Uterus (tissue), 3 donors: ENCODE measurements at regions not wholly inside any gene's neighbourhood (a gene's known extent, or its start where the extent isn't known, plus 50 kb on each side); places are given as distances from the start of the nearest gene placed in this dataset.

ENCODE experiments used
- DNase-seq, 2 donors: peaks; one replicate each; pipeline ENCODE4 v3.0.0-alpha.2; 2019 to 2020
- H3K27ac ChIP-seq, 2 donors: fragments of 200-600 bp; sonication (generic); 1 replicate in 1 of 2; 2 replicates in 1 of 2; pipeline ENCODE4 v1.5.1; 2016 to 2018
- H3K27me3 ChIP-seq, 2 donors: fragments of 200-600 bp; sonication (generic); one replicate each; pipeline ENCODE4 v1.5.1; 2018 to 2019; ENCODE audit warnings: control low read depth in 1 of 2
- H3K36me3 ChIP-seq, 2 donors: fragments of 200-600 bp; sonication (generic); one replicate each; pipeline ENCODE4 v1.5.1; 2019; ENCODE audit warnings: control low read depth in 1 of 2
- H3K4me1 ChIP-seq, 2 donors: fragments of 200-600 bp; sonication (generic); one replicate each; pipeline ENCODE4 v1.5.1; 2018 to 2019; ENCODE audit warnings: control low read depth in 1 of 2
- H3K4me3 ChIP-seq, 2 donors: fragments of 200-600 bp; sonication (generic); 1 replicate in 1 of 2; 2 replicates in 1 of 2; pipeline ENCODE4 v1.5.1; 2018 to 2019; ENCODE audit warnings: mild to moderate bottlenecking in 1 of 2
- H3K9me3 ChIP-seq, 2 donors: fragments of 200-600 bp; sonication (generic); one replicate each; pipeline ENCODE4 v1.5.1; 2019; ENCODE audit warnings: control low read depth in 1 of 2
- CTCF ChIP-seq, 4 experiments: fragments of 200-600 bp in 2 of 4; fragments of 450-650 bp in 2 of 4; sonication (generic) in 2 of 4; IDR thresholded peaks; one replicate each; pipeline ENCODE4 v1.5.1; 2016 to 2019; ENCODE audit warnings: antibody characterized with exemption in 4 of 4, mild to moderate bottlenecking in 2 of 4, moderate library complexity in 1 of 4
- POLR2A ChIP-seq, 2 donors: fragments of 450-650 bp; IDR thresholded peaks; one replicate each; pipeline ENCODE4 v1.6.1; 2016; ENCODE audit warnings: antibody characterized with exemption in 2 of 2, mild to moderate bottlenecking in 1 of 2, moderate library complexity in 1 of 2
- intact Hi-C: fragments of 100-400 bp; cut with DNase I; formaldehyde crosslinking; loops from one replicate; pipeline ENCODE4 v1.15.1; 2023; ENCODE audit warnings: low total_unique reads
- donor health status: DM: yes; HTN: yes; CAD: no.

GRCh38 chr6:106730264-106730663, 100.9 kb downstream of the QRSL1 start:
- no peak overlapping the region for H3K27ac ChIP-seq
- DNase-seq = no peak
- H3K9me3 ChIP-seq = no peaks in the 10 kb centered on the region
- intact Hi-C loops = no loop called here
- no peak for TF ChIP-seq POLR2A (IDR thresholded peaks at IDR 0.05)
- TF ChIP-seq CTCF (IDR thresholded peaks at IDR 0.05) = no peak
- no peak overlapping the region for H3K4me3 ChIP-seq
- no peaks in the 10 kb centered on the region for H3K36me3 ChIP-seq
- H3K27me3 ChIP-seq = no peaks in the 10 kb centered on the region
- no peaks in the 10 kb centered on the region for H3K4me1 ChIP-seq

GRCh38 chr6:106729841-106730240, 100.5 kb downstream of the QRSL1 start:
- Histone ChIP-seq H3K36me3 (no peaks in the 10 kb centered on the region), H3K4me3 (no peak overlapping the region), H3K27ac (no peak overlapping the region), H3K27me3 (no peaks in the 10 kb centered on the region), H3K4me1 (no peaks in the 10 kb centered on the region), H3K9me3 (no peaks in the 10 kb centered on the region)
- TF ChIP-seq CTCF (IDR thresholded peaks at IDR 0.05) (no peak), POLR2A (IDR thresholded peaks at IDR 0.05) (no peak)
- intact Hi-C loops = no loop called here
- DNase-seq = no peak

DNA sequence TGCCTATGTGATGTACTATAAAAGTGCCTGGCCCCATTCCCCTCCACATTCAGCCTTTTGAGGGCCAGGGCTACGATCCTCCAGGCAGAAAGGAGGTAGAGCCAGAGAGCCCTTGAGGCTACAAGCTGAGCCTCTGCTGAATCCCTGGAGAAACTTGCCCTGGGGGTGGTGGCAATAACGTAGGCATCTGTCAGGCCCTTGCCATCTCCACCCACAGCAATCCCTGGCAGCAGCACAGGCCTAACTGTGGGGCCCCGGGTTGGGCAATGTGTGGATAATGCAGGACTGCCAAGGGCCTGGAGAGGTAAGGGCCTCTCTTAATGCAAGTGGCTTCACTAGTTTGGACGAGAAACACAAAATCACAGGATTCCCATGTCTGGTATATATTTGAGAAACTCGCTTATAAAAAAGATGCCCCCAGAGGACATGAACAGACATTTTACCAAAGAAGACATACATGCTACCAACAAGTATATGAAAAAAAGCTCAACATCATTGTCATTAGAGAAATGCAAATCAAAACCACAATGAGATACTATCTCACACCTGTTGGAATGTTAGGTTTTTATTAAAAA, 99.0 kb downstream of the QRSL1 start:
- TF ChIP-seq CTCF (IDR thresholded peaks at IDR 0.05) = no peak
- no peak for TF ChIP-seq POLR2A (IDR thresholded peaks at IDR 0.05)
- no peak overlapping the region for H3K4me3 ChIP-seq
- no peak for DNase-seq
- H3K9me3 ChIP-seq = no peaks in the 10 kb centered on the region
- intact Hi-C loops = no loop called here
- no peaks in the 10 kb centered on the region for H3K36me3 ChIP-seq
- no peaks in the 10 kb centered on the region for H3K27me3 ChIP-seq
- H3K27ac ChIP-seq = no peak overlapping the region
- H3K4me1 ChIP-seq = no peaks in the 10 kb centered on the region

DNA sequence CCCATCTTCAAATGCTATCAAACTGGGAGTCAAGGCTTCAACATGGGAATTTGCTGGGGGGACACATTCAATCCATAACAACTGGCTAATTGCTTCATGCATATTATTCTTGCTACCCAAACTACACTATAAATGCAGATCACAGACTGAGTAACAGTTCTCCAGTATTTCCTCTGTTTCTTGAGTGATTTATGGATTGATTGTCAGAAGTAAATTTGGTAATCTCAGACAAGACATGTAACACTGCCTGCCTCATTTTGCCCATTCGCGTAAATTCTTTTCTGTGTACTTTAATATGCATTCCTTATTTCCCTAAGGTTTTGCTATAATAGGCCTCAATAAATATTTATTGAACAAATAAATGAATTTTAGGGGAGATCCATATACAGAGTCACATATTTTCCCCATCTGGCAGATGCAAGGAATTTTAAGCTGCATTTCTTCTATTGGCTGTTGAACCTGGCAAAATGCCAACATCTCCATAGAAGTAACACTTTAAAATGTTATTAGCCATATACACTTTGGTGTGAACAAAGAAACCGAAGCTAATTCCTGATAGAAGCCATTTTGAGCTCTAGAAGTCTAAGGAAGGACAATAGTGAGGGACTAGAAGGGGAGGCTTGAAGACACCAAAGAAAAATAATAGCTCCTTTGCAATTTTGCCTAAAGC, 98.2 kb downstream of the QRSL1 start:
- intact Hi-C loops = no loop called here
- Histone ChIP-seq H3K4me3 (no peak overlapping the region), H3K27me3 (no peaks in the 10 kb centered on the region), H3K27ac (no peak overlapping the region), H3K9me3 (no peaks in the 10 kb centered on the region), H3K4me1 (no peaks in the 10 kb centered on the region), H3K36me3 (no peaks in the 10 kb centered on the region)
- no peak for DNase-seq
- TF ChIP-seq CTCF (IDR thresholded peaks at IDR 0.05) (no peak), POLR2A (IDR thresholded peaks at IDR 0.05) (no peak)

DNA sequence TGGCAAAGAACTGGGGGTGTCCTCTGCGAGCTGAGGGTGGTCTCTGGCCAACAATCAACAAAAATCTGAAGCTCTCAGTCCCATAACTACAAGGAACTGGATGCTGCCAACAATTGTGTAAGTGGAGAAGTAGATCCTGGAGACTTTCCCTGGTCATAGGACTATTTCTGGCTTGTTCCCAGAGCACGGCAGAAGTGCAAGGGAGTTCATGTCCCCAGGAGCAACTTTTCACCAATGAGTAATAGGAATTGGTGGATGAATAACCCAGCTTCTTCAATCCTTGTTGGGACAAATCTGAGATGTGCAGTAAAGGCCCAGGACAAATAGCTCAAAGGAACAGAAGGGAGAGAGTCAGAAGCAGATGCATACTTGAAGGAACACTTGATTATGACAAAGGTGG, 95.5 kb downstream of the QRSL1 start:
- DNase-seq = no peak
- Histone ChIP-seq H3K36me3 (no peaks in the 10 kb centered on the region), H3K4me3 (no peak overlapping the region), H3K4me1 (no peaks in the 10 kb centered on the region), H3K9me3 (no peaks in the 10 kb centered on the region), H3K27ac (no peak overlapping the region), H3K27me3 (no peaks in the 10 kb centered on the region)
- TF ChIP-seq CTCF (IDR thresholded peaks at IDR 0.05) (no peak), POLR2A (IDR thresholded peaks at IDR 0.05) (no peak)
- intact Hi-C loops = no loop called here
